GM18517 (cell line): ENCODE measurements at regions not wholly inside any gene's neighbourhood (a gene's known extent, or its start where the extent isn't known, plus 50 kb on each side); places are given as distances from the start of the nearest gene placed in this dataset.

Experiments used
- ATAC-seq: cut with Tn5 transposase; IDR thresholded peaks from one replicate; pipeline ENCODE4 v1.9.1; 2021; ENCODE audit warnings: mild to moderate bottlenecking, moderate library complexity; ENCODE audit not compliant: unreplicated experiment

DNA sequence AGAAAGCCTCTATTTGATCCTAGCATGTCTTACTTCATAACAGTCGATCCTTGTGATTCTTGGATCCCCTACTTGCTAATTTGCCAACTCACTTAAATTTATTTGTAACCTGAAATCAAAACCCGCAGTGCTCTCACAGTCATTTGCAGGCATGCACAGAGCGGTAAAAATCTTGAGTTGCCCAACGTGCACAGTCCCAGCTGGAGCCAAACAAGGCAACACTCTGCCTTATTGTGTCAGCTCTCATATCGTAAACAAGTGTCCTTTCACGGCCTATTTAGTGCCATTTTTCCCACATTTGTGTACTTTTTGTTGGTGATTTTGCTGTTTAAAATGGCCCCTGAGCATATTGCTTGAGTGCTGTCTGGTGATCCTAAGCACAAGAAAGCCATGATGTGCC lies 511.3 kb upstream of the WWC1 start:
- ATAC-seq, result no peak

DNA sequence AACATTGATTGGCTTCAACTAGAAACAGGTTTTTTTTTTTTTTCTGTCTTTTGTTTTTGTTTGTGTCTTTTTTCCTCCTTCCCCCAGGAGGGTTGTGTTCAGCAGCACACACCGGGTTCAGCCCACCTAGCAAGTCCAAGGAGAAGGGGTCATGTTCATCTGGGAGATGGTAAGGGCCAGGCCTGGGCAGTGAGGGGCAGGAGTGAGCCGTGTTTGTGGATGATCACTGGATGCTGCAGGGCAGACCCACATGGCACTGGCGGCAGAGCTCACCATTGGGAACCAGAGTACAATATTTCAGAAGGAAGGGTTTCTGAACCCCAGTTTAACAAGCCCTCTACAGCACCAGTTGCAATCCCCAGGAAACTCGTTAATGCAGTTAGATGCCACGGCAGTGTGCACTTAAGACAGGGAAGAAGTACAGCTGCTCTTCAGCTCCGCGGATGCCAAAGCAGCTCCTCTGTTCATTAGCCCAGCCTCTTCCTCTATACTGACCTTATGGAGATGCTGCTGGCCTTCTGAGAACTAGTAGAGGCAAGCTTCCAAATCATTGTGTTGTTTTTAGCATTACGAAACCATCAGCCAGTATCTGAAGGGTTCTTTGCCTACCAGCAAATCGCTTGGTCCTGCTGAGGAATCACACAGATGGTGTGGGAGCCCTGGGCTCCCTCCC lies 508.2 kb upstream of the WWC1 start:
- no peak for ATAC-seq

DNA sequence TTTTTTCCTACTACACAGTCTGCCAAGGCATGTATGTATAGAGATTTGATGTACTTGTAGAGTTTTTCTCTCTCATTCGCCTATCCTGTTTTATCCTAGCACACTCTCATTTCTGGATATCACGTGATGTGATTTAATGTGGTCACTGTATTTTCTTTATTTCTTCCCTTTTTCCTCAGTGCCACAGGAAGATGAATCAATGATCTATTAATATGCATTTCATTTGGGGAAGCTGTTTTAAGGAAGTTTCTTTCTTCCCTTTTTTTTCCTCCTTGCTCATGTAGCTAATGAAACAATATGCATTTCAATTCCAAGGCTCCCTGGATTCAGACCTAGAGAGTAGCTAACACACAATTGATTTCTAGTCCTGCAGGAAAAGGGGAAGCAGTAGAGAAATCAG lies 506.3 kb upstream of the WWC1 start:
- no peak for ATAC-seq

DNA sequence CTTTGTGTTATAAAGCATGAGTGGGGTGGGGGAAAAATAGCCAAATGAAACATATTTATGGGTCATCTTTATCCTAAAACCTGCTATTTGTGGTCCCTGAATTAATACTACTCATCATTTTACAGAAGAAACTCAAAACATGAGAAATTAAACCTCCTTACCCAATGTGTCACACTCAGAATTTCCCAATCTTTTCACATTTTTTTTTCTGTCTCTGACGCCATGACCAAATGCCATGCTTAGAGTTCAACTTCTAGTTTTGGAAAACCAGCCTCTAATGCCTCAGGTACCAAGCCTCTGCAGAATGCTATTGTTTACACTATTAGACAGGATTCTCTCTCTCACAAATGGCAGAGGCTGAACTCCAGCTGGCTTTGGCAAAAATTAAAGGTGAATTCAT lies 505.5 kb upstream of the WWC1 start:
- ATAC-seq, result no peak

DNA sequence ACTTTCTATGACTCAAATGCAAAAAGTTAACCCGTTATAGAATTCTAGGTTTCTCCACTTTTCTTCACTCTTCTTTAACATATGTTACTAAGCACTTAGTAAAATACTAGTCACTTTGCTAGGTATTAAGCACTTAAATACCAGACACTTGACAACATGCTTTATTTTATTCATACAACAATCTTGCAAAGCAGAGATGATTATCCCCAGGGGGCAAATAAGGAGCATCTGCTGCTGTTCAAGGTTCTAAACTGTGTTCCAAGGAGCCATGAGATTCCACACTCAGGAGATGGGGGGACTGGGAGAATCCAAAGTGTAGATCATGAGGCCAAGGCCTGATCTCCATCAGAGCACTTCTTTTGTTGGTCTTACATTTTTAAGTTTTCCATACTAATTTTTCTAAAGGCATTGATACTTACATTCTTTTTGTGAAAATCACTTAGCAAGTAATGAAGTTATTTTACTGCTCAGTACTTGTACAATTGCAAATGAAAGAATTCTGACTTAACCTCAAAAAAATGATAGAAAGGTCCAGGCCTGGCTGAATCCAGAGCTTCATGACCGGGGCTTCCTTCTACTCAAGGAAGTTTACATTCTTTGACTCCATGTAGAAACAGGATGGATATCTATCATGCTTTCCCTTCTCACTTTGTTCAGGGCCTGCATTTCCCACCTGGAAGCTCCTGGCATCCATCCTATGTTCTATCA lies 504.4 kb upstream of the WWC1 start:
- no peak for ATAC-seq

DNA sequence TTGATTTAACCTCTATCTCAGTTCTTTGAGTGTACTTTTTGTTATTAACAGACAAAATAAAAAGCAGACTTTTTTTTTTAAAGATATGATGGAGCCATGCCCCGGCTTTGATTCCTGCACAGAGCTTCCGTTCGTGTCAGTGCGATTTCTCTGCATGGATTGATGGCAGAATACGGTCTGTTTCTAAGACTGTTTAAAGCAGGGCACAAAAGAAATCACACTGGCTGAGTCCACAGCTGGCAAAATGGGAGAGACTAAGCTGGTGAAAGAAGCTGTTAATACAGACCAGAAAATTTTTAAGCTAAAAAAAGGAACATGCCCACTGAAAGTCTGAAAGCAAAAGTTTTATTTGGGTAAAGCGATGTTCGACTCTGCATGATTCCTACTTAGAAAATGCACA lies 501.4 kb upstream of the WWC1 start:
- no peak for ATAC-seq

DNA sequence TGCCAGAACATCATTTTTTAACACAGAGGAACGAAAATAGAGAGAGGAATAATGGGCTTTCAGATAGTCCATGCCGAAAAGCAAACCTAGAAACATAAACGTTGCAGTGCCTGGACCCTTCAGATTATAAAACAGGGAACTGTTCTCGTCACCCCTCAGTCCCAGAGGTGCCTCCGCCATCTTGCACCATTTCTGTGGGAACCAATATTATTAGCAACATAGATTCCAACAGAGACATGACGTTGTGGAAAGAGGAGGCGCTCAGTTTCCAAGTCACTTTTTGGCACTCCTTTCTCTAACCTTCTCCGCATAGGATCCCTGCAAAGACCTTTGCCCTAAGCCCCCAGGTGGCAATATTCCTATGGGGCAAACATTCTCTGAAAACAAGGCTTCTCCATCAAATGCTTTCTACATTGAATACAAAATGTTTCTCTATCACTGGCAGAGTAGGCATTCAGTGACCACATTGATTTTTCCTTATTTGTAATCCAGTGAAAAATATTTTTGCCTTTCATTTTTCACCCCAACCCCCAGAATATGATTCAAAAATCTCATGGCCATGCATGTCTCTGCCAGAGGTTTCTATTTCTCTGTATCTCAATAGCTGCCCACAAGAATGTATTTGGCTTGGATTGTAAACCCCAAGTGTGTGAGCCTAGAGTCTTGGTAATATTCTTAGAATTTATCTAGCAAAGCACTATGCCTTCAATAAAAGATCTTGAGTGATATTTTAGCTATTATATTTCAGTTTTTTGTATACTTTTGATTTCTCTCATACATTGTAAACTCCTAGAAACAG lies 500.8 kb upstream of the WWC1 start:
- no peak for ATAC-seq

DNA sequence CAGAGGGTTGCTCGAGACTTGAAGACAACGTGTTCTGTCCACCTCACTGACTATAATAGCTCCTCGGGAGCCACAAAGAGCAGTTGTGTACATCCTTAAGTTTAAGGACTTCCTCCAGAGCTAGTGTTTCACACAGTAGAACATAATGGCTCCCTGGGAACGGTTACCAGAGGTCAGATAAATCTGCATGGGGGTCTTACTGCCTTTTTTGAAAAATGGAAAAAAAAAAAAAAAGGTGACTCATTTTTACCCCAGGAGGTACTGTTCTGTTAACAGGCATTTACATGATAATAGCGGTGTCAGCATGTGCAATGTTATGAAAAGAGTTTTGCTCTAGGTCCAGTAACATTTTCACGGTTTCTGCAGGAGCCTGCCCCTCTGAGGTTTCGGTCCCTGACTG lies 498.9 kb upstream of the WWC1 start:
- ATAC-seq, result no peak

DNA sequence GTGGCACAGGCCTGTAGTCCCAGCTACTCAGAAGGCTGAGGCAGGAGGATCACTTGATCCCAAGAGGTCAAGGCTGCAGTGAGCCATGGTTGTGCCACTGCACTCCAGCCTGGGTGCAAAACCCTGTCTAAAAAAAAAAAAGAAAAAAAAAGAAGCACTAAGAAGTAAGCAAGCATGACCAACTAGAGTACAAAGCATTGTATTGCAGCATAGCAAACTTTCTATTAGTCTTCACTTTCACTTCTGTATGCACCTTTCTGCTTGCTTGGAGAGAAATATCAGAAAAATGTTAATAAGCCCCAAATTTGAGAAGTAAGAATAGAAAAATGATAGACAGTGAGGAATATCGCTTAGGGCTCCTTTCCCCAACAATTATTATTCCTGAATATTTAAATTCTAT lies 497.7 kb upstream of the WWC1 start:
- no peak for ATAC-seq

DNA sequence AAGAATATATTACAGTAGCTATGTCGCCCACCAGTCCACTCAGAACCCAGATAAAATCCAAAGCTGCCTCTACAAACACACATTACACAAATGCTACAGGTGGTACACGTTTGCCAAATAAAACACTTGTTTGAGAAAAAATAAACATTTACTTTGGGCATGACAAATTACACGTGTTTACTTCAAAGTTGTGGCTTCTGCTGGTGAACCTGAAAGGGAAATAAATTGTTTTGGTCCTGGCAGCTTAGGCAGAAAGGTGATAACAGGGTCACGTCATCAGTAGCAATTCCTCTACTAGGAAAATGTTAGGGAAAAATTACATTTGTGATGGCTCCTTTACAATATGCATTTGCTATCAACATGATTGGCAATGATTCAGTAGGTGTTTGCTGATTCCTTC lies 497.3 kb upstream of the WWC1 start:
- ATAC-seq, result no peak

DNA sequence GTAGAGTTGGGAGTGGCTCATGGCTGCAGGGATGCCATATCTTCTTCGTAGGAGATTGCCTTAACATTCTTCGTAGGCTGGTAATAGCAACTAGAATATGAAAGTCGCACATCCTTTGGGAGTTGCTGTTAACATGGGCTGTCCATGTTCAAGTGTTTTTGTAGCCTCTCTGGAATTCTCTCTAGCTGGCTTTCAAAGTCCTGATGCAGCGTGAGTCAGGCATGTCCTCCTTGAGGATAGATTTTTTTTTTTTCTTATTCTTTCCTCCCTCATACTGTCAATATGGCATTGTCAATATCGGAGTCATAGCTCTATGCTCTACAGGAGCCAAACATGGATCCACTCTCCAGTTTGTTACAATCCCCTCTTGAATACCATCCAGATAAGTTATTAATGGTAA lies 494.8 kb upstream of the WWC1 start:
- no peak for ATAC-seq

DNA sequence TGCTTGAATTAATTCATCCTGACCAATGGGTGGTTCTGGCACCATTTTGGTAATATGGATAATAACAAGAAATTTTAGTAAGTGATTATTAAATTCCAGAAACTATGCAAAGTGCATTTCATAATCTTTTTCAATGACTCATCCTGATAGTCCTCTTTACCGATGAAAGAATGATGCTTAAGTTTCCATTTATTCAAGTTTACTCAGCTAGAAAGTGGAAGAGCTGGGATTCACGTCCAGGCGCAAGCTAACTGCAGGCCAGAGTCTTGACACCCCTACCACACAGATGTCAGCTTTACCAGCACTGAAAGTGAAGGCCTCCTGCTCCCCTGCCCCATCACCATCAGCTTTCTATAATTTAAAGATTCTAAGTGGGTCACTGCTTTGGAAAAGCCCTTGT lies 493.5 kb upstream of the WWC1 start:
- ATAC-seq, result no peak

DNA sequence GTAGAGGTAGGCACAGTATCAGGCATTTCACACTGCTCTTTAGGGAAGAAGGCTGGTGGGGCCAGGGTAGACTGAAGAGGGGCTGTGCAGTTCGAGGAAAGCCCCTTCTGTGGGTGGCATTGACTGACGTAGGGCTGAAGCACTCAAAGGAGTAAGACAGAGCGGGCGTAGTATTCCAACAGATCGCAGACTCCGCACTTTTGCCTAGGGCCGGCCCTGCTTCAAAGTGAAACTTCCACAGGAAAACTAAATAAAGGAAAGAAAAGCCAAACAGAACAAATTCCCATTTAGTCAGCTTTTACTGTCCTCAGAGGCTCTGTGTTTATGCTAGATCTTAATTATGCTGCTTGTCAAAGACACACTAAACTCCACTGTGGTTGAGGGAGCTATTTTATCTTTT lies 493.0 kb upstream of the WWC1 start:
- no peak for ATAC-seq

DNA sequence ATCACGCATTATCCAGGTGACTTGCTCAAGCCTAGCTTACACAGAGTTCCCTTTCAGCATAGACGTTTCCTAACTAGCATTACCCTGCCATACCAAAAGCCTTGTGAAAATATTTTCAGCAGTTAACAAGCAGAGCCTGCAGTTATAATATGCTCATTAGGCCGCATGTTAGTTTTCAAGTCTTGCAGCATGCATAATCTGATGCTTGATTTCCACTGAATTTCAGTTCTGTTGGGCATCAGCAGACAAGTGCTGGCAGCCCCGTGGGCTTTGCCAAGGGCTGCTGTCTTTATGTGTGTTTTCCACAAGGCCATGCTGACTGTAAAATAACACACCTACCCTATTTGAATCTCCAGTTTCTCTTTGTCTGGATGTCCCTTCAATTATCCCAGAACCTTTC lies 491.0 kb upstream of the WWC1 start:
- no peak for ATAC-seq

DNA sequence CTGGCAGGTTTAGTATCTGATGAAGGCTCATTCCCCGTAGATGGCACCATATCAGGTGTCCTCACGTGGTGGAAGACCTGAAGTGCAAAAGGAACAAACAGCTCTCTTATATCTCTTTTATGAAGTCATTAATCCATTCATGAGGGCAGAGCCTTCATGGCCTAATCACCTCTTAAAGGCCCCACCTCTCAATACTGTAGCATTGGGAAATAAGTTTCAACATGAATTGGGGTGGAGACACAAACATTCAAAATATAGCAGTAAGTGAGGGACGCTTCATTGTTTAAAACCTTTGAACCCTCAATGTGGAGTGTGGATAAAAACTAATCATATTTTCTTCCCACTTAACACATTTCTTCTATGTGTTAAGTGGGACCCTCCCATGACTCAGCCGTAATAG lies 489.4 kb upstream of the WWC1 start:
- no peak for ATAC-seq

DNA sequence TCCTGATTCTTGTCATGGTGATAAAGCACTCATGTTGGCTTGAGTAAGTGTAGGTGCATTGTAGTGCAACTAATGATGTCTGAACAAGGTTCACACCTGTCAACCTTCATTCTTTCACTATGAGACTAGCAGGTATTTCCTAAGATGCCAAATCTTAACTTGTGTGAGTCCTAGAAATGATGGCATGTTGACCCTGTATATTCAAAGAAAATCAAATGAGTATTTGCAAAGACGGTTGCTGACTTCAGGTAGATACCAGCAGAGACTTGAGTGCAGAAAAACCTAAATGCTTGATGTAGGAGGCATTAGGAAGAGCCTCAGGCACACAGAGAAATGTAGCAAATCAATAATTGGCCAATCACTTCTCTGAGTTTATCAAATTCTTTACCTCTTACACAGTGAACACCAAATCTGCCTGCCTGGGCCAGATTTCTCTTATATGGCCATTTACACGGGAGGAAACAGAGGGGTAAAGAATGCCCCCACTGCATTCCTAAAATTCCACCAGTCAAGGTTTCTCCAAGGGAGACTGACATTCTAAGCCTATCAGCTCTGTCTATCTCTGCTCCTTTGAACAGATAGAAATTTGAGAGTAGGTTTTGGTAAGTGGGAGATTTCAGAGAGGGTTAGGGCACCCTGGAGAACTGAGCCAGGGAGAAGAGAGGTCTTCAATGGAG lies 488.6 kb upstream of the WWC1 start:
- no peak for ATAC-seq

DNA sequence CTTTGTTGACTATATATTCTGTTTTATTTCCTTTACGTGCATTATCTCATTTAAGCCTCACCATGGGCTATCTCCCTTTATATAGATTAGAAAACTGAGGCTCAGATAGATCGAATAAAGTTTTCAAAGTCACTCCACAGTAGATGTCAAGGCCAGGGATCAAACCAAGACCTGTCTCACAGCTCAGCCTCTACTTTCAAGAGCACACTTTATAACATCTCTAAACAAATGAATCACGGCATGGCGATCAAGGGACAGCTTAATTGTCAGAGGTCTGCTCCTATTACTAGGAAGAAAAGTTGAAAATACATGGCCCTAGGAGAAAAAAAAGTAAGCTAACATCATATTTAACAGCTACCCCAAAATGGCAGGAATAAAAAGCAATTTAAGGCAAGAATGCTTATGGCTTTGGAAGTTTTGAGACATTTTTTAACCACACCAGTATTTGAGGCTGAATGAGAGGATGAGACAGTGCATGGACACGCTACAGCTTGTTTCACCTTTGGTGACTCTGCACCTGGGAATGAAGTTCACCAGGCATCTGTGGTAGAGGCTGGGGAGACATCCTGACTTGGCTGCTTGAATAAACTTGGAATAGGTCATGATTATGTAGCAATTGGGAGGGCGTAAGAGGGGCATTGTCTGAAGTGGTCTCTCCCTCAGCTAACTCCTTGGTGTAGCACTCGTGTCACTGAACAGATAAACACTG lies 486.8 kb upstream of the WWC1 start:
- no peak for ATAC-seq

DNA sequence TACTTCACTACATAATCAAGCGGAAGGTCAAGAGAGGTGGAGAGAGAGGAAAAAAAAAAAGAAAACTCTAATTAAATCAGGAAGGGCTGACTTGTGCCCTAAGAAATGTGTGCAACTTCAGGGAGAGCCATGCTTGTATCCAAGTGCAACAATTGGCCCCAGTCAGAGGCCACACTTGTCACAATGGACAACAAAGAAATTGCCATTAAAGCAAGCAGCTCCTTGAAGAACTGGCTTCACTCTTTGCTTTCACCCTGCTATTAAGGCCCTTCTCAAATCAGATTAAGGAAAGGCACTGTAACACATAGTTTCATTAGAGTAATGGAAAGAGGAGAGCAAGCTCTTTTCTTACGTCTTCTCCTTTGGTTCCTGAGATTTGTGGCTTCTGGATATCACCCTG lies 480.9 kb upstream of the WWC1 start:
- ATAC-seq, result no peak

DNA sequence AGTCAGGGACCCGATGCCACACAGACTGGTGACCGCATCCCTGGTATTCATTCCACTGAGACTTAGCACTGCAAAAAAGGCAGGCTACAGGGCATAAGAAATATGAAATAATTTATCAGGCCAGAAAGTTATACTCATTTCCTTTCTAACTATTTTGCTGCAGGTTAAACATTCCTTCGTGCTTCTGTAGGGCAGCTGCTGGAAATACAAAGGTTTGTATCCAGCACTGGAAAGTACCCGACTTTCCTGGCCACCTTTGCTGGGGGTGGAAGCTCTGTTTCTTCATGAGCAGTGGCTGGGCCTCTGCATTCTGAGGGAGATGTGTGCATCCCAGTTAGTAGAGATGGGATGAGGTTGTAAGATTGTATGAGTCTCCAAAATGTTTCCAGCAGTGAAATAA lies 478.6 kb upstream of the WWC1 start:
- ATAC-seq, result no peak

DNA sequence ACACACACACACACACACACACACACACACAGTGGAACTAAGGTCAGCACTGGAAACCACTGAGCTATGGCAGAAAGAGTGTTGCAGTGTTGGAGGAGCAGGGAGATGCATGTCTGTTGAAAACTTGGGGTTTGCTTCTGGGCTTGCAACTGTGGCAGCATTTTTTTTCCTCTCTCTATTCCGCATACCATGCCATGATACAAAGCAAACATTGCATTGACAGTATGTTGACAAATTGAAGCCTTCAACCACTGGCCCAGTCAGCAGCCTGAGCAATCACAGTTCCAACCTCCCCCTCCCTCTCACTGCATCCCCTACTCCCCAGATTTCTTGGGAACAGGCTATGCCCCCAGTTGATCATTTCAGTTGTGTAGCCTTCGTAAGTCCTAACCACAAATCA lies 478.1 kb upstream of the WWC1 start:
- ATAC-seq, result no peak

DNA sequence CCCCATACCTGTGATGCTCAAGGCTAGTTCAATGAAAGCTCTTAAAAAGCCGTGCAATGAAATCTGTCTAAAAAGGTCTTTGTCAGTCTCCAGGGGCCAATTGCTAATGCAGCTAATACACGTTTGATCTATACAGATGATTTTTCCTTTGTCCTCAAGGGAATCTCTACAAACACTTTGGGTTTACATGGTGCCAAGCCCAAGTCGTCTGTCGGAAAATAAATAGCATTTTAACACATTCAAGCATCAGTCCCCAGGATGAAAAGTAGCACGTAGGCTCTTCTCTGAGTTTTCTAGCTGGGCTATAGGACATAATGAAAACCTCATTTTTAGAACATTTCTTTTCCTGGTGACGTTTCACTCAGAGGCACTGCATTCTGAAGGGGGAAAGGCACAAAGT lies 477.4 kb upstream of the WWC1 start:
- no peak for ATAC-seq
